AG10803 (cell line): ENCODE measurements at regions not wholly inside any gene's neighbourhood (a gene's known extent, or its start where the extent isn't known, plus 50 kb on each side); places are given as distances from the start of the nearest gene placed in this dataset.
"Not testable (repeated sequence)": the region's sequence is repeated elsewhere in the genome, so short reads cannot be mapped to it uniquely, and the experiment has no call there.

Source experiments
- DNase-seq: peaks from one replicate; pipeline ENCODE4 v3.0.0; 2010; ENCODE audit warnings: low read depth
- H3K4me3 ChIP-seq: 2 replicates; pipeline ENCODE4 v1.5.1; 2011; ENCODE audit warnings: mild to moderate bottlenecking, low read length, control low read depth
- TF ChIP-seq, protein P1 (sequence below): conservative IDR thresholded peaks from 2 replicates; pipeline ENCODE4 v1.5.1; 2011; ENCODE audit warnings: mild to moderate bottlenecking, low read length, control low read depth, inconsistent platforms

DNA sequence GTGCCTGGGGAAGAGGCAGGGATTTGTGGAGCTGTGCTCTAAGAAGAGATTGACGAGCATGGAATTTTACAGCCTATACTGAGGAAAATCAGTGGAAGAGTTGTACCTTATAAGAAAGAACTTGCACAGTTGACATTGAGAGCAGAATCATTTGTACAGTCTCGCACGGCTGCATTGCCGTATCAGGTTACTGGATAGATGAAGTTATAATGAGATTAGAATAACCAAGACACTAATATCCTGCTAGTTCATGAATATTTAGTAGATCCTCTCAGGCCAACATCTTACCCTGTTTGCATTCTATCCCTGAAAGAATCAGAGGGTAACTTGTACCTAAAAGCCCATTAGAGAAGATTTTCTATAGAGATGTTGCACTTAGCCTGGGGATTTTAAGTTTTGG lies 447.1 kb downstream of the PREX1 start:
- TF ChIP-seq, protein P1, sequence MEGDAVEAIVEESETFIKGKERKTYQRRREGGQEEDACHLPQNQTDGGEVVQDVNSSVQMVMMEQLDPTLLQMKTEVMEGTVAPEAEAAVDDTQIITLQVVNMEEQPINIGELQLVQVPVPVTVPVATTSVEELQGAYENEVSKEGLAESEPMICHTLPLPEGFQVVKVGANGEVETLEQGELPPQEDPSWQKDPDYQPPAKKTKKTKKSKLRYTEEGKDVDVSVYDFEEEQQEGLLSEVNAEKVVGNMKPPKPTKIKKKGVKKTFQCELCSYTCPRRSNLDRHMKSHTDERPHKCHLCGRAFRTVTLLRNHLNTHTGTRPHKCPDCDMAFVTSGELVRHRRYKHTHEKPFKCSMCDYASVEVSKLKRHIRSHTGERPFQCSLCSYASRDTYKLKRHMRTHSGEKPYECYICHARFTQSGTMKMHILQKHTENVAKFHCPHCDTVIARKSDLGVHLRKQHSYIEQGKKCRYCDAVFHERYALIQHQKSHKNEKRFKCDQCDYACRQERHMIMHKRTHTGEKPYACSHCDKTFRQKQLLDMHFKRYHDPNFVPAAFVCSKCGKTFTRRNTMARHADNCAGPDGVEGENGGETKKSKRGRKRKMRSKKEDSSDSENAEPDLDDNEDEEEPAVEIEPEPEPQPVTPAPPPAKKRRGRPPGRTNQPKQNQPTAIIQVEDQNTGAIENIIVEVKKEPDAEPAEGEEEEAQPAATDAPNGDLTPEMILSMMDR: no peak
- DNase-seq: no peak
- no peak overlapping the region for H3K4me3 ChIP-seq

DNA sequence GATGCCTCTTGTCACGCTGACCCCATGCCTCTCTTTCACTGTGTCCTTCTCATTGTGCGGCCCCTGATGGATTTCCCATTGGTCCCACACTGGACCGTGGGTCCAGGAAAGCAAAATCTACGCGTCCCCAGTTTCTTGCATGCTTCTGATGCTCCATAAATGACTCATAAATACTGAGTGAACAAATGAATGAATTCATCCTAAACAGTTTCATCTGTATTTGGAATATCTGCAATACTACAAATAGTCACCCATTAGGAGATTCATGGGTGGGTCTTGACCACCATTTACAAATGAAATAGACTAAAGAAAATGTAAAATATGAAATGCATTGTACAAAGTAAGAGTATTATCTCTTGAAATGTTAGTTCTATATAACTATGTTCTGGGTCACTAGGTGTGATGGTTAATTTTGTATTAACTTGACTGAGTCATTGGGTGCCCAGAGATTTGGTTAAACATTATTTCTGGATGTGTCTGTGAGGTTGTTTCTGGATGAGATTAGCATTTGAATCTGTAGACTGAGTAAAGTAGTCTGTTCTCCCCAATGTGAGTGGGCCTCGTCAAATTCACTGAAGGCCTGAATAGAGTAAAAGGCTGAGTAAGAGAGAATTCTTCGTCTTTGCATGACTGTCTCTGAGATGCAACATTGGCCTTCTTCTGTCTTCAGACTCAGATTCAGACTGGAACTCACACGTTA lies 448.7 kb downstream of the PREX1 start:
- no peak overlapping the region for H3K4me3 ChIP-seq
- no peak for DNase-seq
- TF ChIP-seq, protein P1: no peak

DNA sequence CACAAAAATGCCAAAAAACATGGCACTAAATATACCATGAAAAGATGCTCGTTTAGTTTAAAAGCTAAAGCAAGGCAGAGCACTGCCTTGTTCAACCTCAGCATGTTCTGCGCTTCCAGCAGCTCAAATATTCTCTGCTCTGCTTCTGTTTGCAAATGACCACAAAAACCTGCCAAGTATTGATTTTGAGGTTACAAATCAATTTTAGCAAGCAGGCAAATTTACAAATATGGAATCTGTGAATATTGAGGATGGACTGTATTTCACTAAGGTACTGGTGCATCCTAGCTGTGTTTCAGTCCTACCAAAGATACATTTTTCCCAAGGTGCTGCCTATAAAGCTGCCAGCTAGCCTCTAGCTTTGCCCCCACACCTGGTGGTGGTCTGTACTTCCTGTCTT lies 449.9 kb downstream of the PREX1 start:
- H3K4me3 ChIP-seq: no peak overlapping the region
- TF ChIP-seq, protein P1: no peak
- DNase-seq: no peak

DNA sequence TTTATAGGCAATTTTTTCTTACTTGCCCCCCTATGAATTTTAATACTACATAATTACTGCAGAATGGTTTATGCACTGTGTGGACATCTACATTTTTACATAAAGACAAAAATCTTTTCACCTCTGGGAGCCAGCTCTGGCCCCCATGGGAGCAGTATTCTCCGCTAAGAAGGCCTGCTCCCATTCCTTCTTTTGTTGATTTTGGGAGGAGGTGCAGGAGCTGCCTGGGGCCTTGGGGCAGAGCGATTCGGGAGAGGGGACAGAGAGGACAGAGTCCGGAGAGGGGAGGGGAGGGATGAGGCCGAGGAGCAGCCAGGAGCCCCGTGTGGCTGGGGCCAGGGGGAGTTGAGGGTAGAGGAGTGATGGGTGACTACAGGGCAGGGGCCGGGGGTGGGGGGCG lies 452.0 kb downstream of the PREX1 start:
- no peak for DNase-seq
- TF ChIP-seq, protein P1: no peak
- H3K4me3 ChIP-seq: no peak overlapping the region

DNA sequence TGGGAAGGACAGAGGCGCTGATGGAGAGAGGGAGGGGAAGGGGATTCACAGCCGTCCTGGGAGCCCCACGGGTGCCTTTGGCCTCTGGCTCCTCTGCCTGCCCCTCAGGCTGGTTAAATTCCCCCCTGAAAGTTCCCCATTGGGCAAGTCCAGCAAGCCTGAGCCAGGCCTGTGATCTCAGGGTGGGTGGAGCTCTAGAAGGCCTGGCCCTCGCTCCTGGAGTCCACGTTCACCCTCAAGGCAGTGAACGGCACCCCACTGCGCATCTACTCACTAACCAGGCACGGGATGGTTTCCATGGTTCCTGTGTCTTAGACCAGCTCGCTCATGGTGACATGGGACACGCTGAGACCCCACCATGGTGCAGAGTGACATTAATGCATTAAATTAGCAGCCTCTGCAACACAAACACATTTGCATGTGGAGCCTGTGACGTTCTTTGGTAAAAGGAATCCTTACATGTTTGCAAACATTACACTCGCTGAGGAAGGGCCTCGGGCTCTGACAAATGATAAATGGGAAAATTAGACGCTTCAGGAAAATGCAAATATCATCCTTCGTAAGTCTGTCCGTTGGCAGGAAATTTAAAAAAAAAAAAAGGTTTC lies 452.7 kb downstream of the PREX1 start:
- no peak for DNase-seq
- TF ChIP-seq, protein P1: no peak
- no peak overlapping the region for H3K4me3 ChIP-seq

DNA sequence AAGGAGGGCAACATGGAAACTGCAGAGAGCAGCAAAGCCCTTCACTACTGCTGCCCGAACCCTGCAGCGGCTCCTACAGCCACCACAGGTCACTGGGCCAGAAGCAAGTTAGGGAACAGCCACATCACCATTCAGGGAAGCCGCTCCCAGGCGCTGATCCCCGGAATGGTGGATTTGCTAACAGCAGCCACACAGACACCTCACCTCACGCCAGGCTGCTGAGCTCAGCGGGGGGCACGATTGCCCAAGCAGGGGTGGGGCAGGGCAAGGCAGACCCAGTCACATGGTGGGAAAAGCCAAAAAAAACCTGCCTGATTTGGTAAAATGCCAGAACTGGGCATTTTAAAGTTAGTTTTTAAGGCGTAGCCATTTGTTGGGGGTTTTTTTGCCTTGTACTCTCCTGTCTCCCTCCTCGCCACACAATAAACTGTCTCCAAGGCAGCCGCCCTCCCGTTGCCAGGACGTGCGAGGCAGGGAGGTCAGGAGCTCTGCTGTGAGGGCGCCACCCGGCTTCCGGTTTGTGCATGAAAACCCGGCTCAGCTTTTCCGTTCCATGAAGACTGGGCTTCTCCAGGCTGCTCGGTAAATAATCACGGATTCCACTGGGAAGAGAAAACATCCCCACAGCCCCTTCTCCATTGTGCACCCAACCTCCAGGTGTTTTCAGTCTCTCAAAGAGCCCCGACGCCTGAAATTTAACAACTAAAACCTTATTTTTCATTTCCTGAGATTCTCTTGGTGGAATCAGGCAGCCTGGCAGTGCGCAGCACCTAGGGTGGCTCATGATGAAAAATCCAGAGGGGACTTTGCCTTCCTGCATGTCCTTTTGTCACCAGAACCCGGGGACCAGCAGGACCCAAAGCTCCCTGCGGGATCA lies 453.5 kb downstream of the PREX1 start:
- not testable (repeated sequence) for DNase-seq

DNA sequence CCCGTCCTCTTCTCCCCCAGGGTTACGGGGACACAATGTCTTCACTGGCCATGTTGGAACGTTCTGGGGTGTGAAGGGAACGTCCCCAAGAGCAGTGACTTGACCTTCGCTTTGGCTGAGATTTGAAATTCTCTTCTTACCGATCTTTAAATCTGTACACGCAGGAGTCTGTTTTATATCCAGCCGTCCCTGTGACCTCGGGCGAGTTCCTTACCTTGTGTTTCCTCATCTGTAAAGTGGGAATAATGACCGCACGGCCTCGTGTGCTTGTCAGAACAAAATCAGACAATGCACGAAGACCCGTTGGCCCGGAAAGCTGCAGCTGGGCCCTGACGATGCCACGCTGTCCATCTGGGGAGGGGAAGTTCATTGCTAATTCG lies 454.3 kb downstream of the PREX1 start:
- no peak overlapping the region for H3K4me3 ChIP-seq

More for the DNA sequence above, 453.5 kb downstream of the PREX1 start:
- not testable (repeated sequence) for H3K4me3 ChIP-seq

DNA sequence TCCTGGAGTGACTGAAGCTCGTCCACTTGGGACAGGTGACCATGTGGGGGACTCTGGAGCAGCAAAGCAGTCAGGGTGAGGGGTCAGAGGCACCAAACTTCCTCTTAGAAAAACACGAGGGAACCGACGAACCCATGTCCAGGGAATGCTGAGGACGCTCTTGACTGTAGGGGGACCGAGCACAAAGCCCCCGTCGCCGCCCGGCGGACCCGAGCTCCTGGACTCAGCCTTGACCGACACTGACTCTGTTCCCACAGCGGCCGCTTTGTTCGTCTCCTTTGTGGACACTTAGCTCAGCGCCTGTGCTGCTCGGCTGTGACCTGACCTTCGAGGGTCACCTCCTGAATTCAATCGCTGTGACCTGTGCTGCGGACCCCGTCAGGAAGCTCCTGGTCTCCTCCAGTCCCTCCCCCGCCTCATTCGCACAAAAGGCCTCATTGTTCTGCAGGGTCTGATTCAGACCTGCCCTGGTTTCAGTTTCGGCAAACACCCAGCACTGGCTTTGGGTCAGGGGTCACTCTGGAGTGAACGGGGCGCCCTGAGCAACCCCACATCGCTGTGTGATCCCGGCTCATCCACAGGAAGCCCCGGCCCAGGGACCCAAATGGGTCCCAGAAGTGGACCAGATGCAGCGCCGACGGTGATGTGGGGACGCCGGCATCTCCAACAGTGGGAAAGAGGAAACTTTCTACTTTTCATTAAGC lies 454.8 kb downstream of the PREX1 start:
- not testable (repeated sequence) for DNase-seq, H3K4me3 ChIP-seq

More for the DNA sequence above, 454.3 kb downstream of the PREX1 start:
- TF ChIP-seq, protein P1: no peak
- DNase-seq: no peak
